ENCODE measurements at regions not wholly inside any gene's neighbourhood (a gene's known extent, or its start where the extent isn't known, plus 50 kb on each side); places are given as distances from the start of the nearest gene placed in this dataset.

DNA sequence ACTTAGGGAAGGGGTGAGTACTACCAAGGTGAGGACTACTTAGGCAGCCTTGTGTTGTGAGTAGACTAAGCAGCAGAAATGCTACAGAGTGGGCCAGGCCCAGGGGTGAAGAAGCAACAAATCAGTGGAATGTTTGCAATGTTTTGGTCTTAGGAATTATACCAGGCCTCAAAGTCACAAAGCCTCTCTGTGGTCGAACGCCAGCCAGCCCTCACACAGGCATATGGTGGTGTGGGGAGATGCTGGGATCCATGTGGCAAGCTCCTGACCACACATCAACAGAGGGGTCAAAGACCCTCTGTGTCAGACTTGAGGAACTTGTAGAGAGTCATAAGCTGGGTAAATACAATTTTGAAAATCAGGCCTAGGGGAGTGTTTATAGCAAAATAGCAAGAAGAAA is 153.8 kb upstream of the KLF3 start:
- no peak for TF ChIP-seq CTCF (IDR thresholded peaks at IDR 0.05; ENCODE audit: low read depth, low read length)
- no peak for DNase-seq (ENCODE audit: low read depth, low spot score)
- in situ Hi-C loops (cut with HindIII; ENCODE audit: low sequenced_read_pairs) = no loop called here
- H3K4me3 ChIP-seq (ENCODE audit: low read depth, low read length) = no peak overlapping the region

DNA sequence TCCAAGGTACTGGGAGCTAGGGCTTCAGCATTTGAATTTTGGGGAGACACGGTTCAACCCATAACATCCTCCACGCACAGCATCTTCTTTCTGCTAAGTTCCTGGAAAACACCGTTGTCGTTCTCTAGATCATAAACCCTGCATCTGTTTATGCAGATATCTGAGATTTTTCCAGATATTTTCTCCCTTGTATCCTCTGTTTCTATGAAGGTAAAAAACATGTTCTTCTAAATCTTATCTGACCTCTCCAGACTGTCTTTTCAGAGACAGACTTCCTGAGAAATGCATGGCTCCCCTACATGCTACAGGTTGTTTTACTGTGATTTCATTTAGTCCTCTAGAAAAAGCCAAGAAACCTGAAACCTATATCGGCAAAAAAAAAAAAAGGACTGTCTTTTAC is 152.3 kb upstream of the KLF3 start:
- no peak overlapping the region for H3K4me3 ChIP-seq (ENCODE audit: low read depth, low read length)
- TF ChIP-seq CTCF (IDR thresholded peaks at IDR 0.05; ENCODE audit: low read depth, low read length) = no peak
- in situ Hi-C loops (cut with HindIII; ENCODE audit: low sequenced_read_pairs) = no loop called here
- no peak for DNase-seq (ENCODE audit: low read depth, low spot score)

DNA sequence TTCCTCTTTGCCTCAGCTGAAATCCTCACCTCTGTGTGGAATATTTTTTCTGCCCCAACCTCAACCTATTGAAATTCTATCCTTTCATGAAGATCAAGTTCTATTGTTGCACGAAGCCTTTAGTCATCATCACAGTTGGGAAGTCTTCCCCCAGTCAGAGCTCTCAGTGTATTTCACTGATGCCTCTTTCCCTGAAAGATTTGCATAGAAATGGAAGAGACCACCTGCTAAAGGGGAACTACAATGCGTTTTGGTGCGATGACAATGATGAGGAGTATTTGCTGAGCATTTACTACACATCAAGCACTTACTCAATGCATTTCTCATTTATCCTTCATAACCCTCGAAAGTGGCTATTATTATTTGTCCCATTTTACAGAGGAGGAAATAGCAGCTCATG is 151.2 kb upstream of the KLF3 start:
- no peak for DNase-seq (ENCODE audit: low read depth, low spot score)
- no peak for TF ChIP-seq CTCF (IDR thresholded peaks at IDR 0.05; ENCODE audit: low read depth, low read length)
- H3K4me3 ChIP-seq (ENCODE audit: low read depth, low read length) = no peak overlapping the region
- in situ Hi-C loops (cut with HindIII; ENCODE audit: low sequenced_read_pairs) = no loop called here

GRCh38 chr4:38514465-38515146 is 149.4 kb upstream of the KLF3 start:
- H3K4me3 ChIP-seq (ENCODE audit: low read depth, low read length) = no peak overlapping the region
- no peak for TF ChIP-seq CTCF (IDR thresholded peaks at IDR 0.05; ENCODE audit: low read depth, low read length)
- no peak for DNase-seq (ENCODE audit: low read depth, low spot score)
- in situ Hi-C loops (cut with HindIII; ENCODE audit: low sequenced_read_pairs) = no loop called here

GRCh38 chr4:38516190-38516589 is 147.8 kb upstream of the KLF3 start:
- DNase-seq (ENCODE audit: low read depth, low spot score) = no peak
- TF ChIP-seq CTCF (IDR thresholded peaks at IDR 0.05; ENCODE audit: low read depth, low read length) = no peak
- in situ Hi-C loops (cut with HindIII; ENCODE audit: low sequenced_read_pairs) = no loop called here
- no peak overlapping the region for H3K4me3 ChIP-seq (ENCODE audit: low read depth, low read length)

- no peak for TF ChIP-seq CTCF (IDR thresholded peaks at IDR 0.05; ENCODE audit: low read depth, low read length)
- in situ Hi-C loops (cut with HindIII; ENCODE audit: low sequenced_read_pairs) = no loop called here
- DNase-seq (ENCODE audit: low read depth, low spot score) = no peak
Observed at GRCh38 chr4:38519666-38520065, 144.3 kb upstream of the KLF3 start.

More at GRCh38 chr4:38519666-38520065, 144.3 kb upstream of the KLF3 start:
- no peak overlapping the region for H3K4me3 ChIP-seq (ENCODE audit: low read depth, low read length)

All from astrocyte of the spinal cord (primary cell).